ENCODE measurements at regions not wholly inside any gene's neighbourhood (a gene's known extent, or its start where the extent isn't known, plus 50 kb on each side); places are given as distances from the start of the nearest gene placed in this dataset.

DNA sequence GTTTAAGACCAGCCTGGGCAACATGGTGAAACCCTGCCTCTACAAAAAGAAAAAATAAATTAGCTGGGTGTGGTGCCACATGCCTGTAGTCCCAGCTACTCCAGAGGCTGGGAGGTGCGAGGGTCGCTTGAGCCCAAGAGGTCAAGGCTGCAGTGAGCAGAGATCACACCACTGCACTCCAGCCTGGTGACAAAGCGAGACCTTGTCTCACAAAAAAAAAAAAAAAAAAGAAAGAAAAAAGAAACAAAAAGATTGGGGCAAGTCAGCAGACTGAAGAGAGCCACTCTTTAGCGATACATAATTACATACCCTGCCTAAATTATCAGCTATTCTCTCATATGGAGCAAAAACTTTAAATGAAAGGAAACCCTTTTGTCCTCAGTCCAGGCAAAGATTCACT is 53.6 kb upstream of the MAP3K13 start:
- no TSS peak for BruUV-seq (replicated peaks)
- FAIRE-seq (peak; percentile 15), ATAC-seq (peak; percentile 87), DNase-seq (ENCODE audit: low spot score) (peak; percentile 69)
- Histone ChIP-seq H3K4me2 (ENCODE audit: low read depth, low read length) (peak overlapping the region; percentile 69), H3K36me3 (replicated peaks in 1 of 2; ENCODE audit: control insufficient read depth in 1 of 2, insufficient read depth in 2 of 2, low read length in 2 of 2) (no peaks in the 10 kb centered on the region), H2AFZ (ENCODE audit: low read length) (peak overlapping the region; percentile 56), H3K9ac (ENCODE audit: insufficient read depth, low read depth, low read length) (peak overlapping the region; percentile 62), H4K20me1 (ENCODE audit: insufficient read depth, low read length) (no peaks in the 10 kb centered on the region), H3K27me3 (ENCODE audit: control insufficient read depth in 1 of 2, insufficient read depth in 2 of 2, low read length in 2 of 2) (no peaks in the 10 kb centered on the region), H3K4me1 (ENCODE audit: insufficient read depth, low read length) (peaks cover 46% of the 10 kb centered on the region), H3K9me3 (ENCODE audit: low read length) (no peaks in the 10 kb centered on the region; the same call in 1 of the 2 replicates), H3K4me3 (replicated peaks in 1 of 3; ENCODE audit: insufficient read depth in 1 of 3, low read depth in 2 of 3, low read length in 3 of 3) (peak overlapping the region in 2 of 3 experiments; percentile 5 to 24; a peak in 2 of 6 replicates), H3K27ac (ENCODE audit: extremely low read length, insufficient read depth, low read length) (peak overlapping the region; percentile 85), H3K79me2 (ENCODE audit: insufficient read depth, low read length) (no peaks in the 10 kb centered on the region)
- WGBS (ENCODE audit: low lambda C conversion rate): 8% methylated on average over 4 of the region's 4 CpGs
- ChIA-PET POLR2A (interaction anchor here (0.6 to 2.9 kb wide), 7 partner anchors 17 to 277 kb away, joined by 3 to 24 read pairs (median 4); partner anchors contain the start of genes EHHADH and SENP2), CTCF (ENCODE audit: low intra/inter-chr PET ratio, low total read pairs) (no interaction called here)
- intact Hi-C loops (cut with micrococcal nuclease; ENCODE audit: unreplicated experiment) (no loop called here), in situ Hi-C loops (cut with HindIII; ENCODE audit: extremely low pct_ligation_motif_present, low pct_unique_long_range_greater_than_20kb) (no loop called here)
- TF ChIP-seq SRSF4 (IDR thresholded peaks at IDR 0.05; ENCODE audit: low read depth, low read length, poor library complexity, severe bottlenecking): no peak
- TF ChIP-seq ZBTB20 (CRISPR knock-in tag; IDR thresholded peaks at IDR 0.05; ENCODE audit: borderline replicate concordance, low read depth): peak; percentile 66; the same call in 1 of the 2 replicates
- TF ChIP-seq MAFG (CRISPR knock-in tag; IDR thresholded peaks at IDR 0.05): no peak
- no peak for TF ChIP-seq GPN1 (CRISPR knock-in tag; IDR thresholded peaks at IDR 0.05; ENCODE audit: borderline replicate concordance)
- TF ChIP-seq HIVEP1 (CRISPR knock-in tag; IDR thresholded peaks at IDR 0.05): no peak
- no peak for TF ChIP-seq KLF9 (CRISPR knock-in tag; IDR thresholded peaks at IDR 0.05; ENCODE audit: low read depth)
- TF ChIP-seq HMGXB3 (CRISPR knock-in tag; IDR thresholded peaks at IDR 0.05; ENCODE audit: borderline replicate concordance): no peak
- TF ChIP-seq, protein P1, sequence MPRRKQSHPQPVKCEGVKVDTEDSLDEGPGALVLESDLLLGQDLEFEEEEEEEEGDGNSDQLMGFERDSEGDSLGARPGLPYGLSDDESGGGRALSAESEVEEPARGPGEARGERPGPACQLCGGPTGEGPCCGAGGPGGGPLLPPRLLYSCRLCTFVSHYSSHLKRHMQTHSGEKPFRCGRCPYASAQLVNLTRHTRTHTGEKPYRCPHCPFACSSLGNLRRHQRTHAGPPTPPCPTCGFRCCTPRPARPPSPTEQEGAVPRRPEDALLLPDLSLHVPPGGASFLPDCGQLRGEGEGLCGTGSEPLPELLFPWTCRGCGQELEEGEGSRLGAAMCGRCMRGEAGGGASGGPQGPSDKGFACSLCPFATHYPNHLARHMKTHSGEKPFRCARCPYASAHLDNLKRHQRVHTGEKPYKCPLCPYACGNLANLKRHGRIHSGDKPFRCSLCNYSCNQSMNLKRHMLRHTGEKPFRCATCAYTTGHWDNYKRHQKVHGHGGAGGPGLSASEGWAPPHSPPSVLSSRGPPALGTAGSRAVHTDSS (CRISPR knock-in tag; conservative IDR thresholded peaks at IDR 0.05): no peak
- no peak for TF ChIP-seq NFKB2 (CRISPR knock-in tag; IDR thresholded peaks at IDR 0.05; ENCODE audit: borderline replicate concordance)
- no peak for TF ChIP-seq ARNT2 (CRISPR knock-in tag; IDR thresholded peaks at IDR 0.05; ENCODE audit: low read depth)
- no peak for TF ChIP-seq MIER3 (CRISPR knock-in tag; IDR thresholded peaks at IDR 0.05; ENCODE audit: borderline replicate concordance)
- no peak for TF ChIP-seq SRSF9 (IDR thresholded peaks at IDR 0.05; ENCODE audit: borderline replicate concordance, insufficient read depth, low read depth, low read length, poor library complexity, severe bottlenecking)
- TF ChIP-seq, protein P2, sequence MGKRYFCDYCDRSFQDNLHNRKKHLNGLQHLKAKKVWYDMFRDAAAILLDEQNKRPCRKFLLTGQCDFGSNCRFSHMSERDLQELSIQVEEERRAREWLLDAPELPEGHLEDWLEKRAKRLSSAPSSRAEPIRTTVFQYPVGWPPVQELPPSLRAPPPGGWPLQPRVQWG (CRISPR knock-in tag; IDR thresholded peaks at IDR 0.05; ENCODE audit: borderline replicate concordance, low read depth): no peak
- TF ChIP-seq, protein P3, sequence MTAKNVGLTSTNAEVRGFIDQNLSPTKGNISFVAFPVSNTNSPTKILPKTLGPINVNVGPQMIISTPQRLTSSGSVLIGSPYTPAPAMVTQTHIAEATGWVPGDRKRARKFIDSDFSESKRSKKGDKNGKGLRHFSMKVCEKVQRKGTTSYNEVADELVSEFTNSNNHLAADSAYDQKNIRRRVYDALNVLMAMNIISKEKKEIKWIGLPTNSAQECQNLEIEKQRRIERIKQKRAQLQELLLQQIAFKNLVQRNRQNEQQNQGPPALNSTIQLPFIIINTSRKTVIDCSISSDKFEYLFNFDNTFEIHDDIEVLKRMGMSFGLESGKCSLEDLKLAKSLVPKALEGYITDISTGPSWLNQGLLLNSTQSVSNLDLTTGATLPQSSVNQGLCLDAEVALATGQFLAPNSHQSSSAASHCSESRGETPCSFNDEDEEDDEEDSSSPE (CRISPR knock-in tag; IDR thresholded peaks at IDR 0.05): peak; percentile 39; the same call in 1 of the 2 replicates
- no peak for TF ChIP-seq PHF8 (CRISPR knock-in tag; IDR thresholded peaks at IDR 0.05)
- no peak for TF ChIP-seq SNAI1 (CRISPR knock-in tag; IDR thresholded peaks at IDR 0.05; ENCODE audit: borderline replicate concordance)
- no peak for TF ChIP-seq YEATS2 (CRISPR knock-in tag; IDR thresholded peaks at IDR 0.05; ENCODE audit: borderline replicate concordance)
- no peak for TF ChIP-seq ZNF256 (CRISPR knock-in tag; conservative IDR thresholded peaks at IDR 0.05)

Measured in HepG2 (cell line).